Activated T-cell treated with anti-CD3 and anti-CD28 coated beads, Interleukin-2, amount 50 U/mL, for 72 hours (primary cell): ENCODE measurements at regions not wholly inside any gene's neighbourhood (a gene's known extent, or its start where the extent isn't known, plus 50 kb on each side); places are given as distances from the start of the nearest gene placed in this dataset.
A peak's percentile ranks its signal among the peaks of the same experiment; 100 is the strongest.

Experiments used
- ATAC-seq, 2 donors: fragments of 150-1000 bp; cut with Tn5 transposase; replicated peaks in 1 of 2; 2 replicates each; pipeline ENCODE4 v1.10.0; 2021; ENCODE audit warnings: moderate library complexity in 2 of 2, mild to moderate bottlenecking in 1 of 2
- DNase-seq, 2 donors: peaks; one replicate each; pipeline ENCODE4 v3.0.0; 2021 to 2022; ENCODE audit warnings: mixed read lengths in 1 of 2
- H3K27ac Mint-ChIP-seq: one replicate; pipeline ENCODE4 v1.8.0; 2022; ENCODE audit warnings: mild to moderate bottlenecking, moderate library complexity, mixed read lengths
- H3K27me3 Mint-ChIP-seq: one replicate; pipeline ENCODE4 v1.8.0; 2022; ENCODE audit warnings: low read depth, mixed read lengths
- H3K36me3 Mint-ChIP-seq, 2 donors: one replicate each; pipeline ENCODE4 v1.8.0; 2022; ENCODE audit warnings: mixed read lengths in 2 of 2, mild to moderate bottlenecking in 1 of 2; ENCODE audit not compliant: insufficient read depth in 2 of 2
- H3K4me1 Mint-ChIP-seq: one replicate; pipeline ENCODE4 v1.8.0; 2022; ENCODE audit warnings: low read depth, mixed read lengths
- H3K4me3 Mint-ChIP-seq, 2 donors: one replicate each; pipeline ENCODE4 v1.8.0; 2022; ENCODE audit warnings: mild to moderate bottlenecking in 2 of 2, mixed read lengths in 2 of 2, moderate library complexity in 2 of 2
- H3K9me3 Mint-ChIP-seq, 2 donors: one replicate each; pipeline ENCODE4 v1.8.0; 2022; ENCODE audit warnings: mixed read lengths in 2 of 2

DNA sequence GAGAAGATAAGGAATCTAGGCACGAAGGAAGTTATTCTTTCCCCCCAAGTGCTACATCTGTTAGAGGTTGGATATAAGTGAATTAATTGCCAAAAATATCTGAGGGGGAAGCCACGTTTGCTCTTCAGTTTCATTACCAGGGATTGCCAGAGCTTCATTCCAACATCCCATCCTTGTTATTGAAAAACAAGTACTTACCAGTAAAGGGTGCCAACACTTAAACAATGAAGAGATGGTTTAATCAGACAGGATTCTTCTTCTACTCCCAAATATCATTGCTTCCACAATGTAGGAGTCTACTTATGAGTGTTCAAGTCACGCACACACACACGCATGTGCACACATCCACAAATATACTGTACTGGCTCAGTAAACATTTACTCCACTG is 312.4 kb downstream of the RPAP3 start:
- H3K27ac Mint-ChIP-seq = peak overlapping the region; percentile 100
- H3K27me3 Mint-ChIP-seq = no peaks in the 10 kb centered on the region
- peaks cover 100% of the 10 kb centered on the region for H3K4me1 Mint-ChIP-seq
- H3K36me3 Mint-ChIP-seq = peaks cover 5 to 16% of the 10 kb centered on the region in 2 donors
- ATAC-seq (no peak), DNase-seq (no peak)
- peaks cover 2 to 4% of the 10 kb centered on the region in 2 donors for H3K9me3 Mint-ChIP-seq
- peak overlapping the region; percentile 88 to 97 for H3K4me3 Mint-ChIP-seq

DNA sequence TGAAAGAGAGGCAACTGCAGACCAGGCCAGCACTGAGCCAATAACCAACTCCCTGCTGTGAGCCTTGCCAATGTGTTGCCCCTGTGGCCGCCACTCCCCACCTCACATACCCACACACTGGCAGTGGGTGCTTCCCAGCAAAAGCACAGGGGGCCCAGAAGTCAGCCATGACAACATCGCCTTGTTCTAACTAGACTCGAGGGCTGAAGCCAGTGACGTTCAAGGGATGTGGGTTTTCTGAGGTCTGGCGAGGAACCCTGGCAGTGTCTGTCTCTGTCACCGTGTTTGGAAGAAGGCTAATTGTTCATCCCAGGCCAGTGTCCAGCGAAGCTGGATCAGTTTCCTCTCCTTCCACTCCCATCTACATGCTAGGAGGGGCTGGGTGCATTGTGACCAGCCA is 311.8 kb upstream of the AMIGO2 start:
- Mint-ChIP-seq H3K27me3 (no peaks in the 10 kb centered on the region), H3K9me3 (peaks cover 4 to 5% of the 10 kb centered on the region in 2 donors), H3K27ac (peak overlapping the region; percentile 100), H3K4me1 (peaks cover 94% of the 10 kb centered on the region), H3K36me3 (peaks cover 3 to 16% of the 10 kb centered on the region in 2 donors), H3K4me3 (peak overlapping the region; percentile 88 to 97)
- DNase-seq (peak; percentile 83 to 88), ATAC-seq (peak; percentile 68 to 78)

DNA sequence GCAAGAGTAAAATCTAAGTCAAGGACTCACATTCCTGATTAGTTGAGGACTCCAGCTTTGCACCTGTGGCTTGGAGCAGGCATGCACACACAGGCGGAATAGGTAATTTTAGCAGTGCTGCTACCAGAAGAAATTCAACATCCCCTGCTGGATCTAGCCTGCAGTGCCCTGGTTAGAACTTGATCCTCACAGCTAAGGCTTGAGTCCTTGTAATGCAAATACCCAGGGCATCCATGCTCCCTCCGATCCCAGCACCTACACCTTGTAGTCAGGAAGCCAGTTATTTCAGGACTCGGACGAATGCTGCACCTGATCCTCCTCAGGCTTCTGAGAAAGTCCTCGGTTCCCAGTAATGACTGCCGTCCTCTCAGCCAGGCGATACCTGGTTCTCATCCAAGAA is 309.0 kb upstream of the AMIGO2 start:
- H3K9me3 Mint-ChIP-seq = peaks cover 4 to 5% of the 10 kb centered on the region in 2 donors
- no peaks in the 10 kb centered on the region for H3K27me3 Mint-ChIP-seq
- ATAC-seq (no peak), DNase-seq (no peak)
- H3K36me3 Mint-ChIP-seq = peaks cover 3 to 18% of the 10 kb centered on the region in 2 donors
- peak overlapping the region; percentile 20 to 61 for H3K4me3 Mint-ChIP-seq
- peaks cover 88% of the 10 kb centered on the region for H3K4me1 Mint-ChIP-seq
- H3K27ac Mint-ChIP-seq = peak overlapping the region; percentile 98

DNA sequence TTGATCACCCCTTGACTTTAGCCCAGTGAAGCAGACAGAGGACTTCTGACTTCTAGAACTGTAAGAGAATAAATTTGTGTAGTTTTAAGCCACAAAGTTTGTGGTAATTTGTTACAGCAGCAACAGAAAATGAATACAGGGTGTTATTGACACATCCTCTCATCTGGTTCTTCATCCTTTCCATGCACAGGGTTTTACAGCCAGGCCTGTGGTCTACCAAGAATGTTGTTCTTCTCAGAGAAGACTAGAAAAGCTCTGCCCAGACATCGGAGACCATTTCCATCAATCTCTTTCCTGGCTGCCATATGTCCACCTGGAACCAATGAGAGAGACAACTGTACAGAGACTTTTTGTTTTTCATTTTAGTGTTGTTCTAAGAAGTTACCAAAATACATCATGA is 308.2 kb upstream of the AMIGO2 start:
- no peaks in the 10 kb centered on the region for H3K27me3 Mint-ChIP-seq
- peak overlapping the region in 1 of 2 donors; percentile 61 for H3K4me3 Mint-ChIP-seq
- H3K4me1 Mint-ChIP-seq = peaks cover 88% of the 10 kb centered on the region
- peak overlapping the region; percentile 98 for H3K27ac Mint-ChIP-seq
- H3K9me3 Mint-ChIP-seq = peaks cover 4 to 5% of the 10 kb centered on the region in 2 donors
- peaks cover 3 to 19% of the 10 kb centered on the region in 2 donors for H3K36me3 Mint-ChIP-seq
- DNase-seq = no peak
- peak in 1 of 2 donors; percentile 12 for ATAC-seq

DNA sequence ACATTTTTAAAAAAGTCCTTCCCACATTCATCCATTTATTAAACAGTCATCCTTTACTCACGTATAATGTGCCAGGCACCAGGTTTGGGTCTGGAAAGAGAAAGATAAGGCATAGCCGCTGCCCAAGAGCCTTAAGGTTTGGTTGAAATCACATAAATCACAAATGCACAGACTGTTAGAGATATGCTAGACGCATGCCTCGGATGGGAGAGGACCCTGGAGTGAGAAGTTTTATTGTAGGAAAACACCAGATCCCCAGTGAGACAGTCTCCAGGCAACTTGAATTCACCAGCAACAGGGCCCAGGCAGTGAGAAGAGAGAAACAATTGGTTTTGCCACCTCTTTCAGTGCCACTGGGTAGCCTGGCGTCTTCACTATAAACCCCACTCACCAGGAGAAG is 305.9 kb upstream of the AMIGO2 start:
- Mint-ChIP-seq H3K4me3 (peak overlapping the region in 1 of 2 donors; percentile 83), H3K27ac (peak overlapping the region; percentile 99), H3K36me3 (peaks cover 1 to 22% of the 10 kb centered on the region in 2 donors), H3K9me3 (peaks cover 4 to 8% of the 10 kb centered on the region in 2 donors), H3K27me3 (no peaks in the 10 kb centered on the region), H3K4me1 (peaks cover 76% of the 10 kb centered on the region)
- DNase-seq (no peak), ATAC-seq (no peak)

DNA sequence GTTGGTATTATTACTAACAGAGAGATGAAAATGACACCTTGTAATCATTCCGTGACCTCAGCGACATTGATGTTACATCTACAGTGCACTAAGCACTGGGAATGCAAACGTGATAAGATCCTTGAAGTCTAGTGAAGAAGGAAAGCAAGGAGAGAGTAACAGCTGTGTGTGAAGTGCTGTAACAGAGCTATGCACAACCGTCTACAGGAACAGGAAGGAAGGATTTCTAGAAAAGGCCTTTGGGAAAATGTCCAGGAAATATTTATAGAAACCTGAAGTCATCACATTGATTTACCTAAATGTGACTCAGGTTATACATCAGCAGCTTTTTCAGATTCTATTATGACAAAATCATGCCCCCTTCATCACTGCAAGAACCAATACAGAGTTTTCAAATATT is 304.2 kb upstream of the AMIGO2 start:
- Mint-ChIP-seq H3K4me1 (peaks cover 70% of the 10 kb centered on the region), H3K9me3 (peaks cover 4 to 6% of the 10 kb centered on the region in 2 donors), H3K4me3 (peak overlapping the region; percentile 9 to 83), H3K36me3 (peaks cover 4 to 13% of the 10 kb centered on the region in 2 donors), H3K27ac (peak overlapping the region; percentile 99), H3K27me3 (no peaks in the 10 kb centered on the region)
- peak in 1 of 2 donors; percentile 27 for ATAC-seq
- no peak for DNase-seq

DNA sequence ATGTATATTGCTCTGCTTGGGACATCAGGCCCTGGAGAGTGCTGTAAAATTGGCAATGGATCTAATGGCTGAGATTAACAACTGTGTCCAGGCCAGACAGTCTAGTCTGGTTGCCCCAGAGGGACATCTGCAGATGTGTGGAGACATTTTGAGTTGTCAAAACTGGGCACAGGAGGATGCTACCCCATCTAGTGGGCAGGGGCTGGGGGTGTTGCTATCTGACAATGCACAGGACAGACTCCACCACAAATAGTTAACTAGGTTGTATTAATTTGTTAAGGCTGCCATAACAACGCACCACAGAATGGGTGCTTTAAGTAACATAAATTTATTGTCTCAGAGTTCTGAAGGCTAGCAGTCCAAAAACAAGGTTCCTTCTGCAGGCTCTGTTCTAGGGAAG is 302.5 kb upstream of the AMIGO2 start:
- Mint-ChIP-seq H3K9me3 (peaks cover 3 to 4% of the 10 kb centered on the region in 2 donors), H3K4me3 (no peak overlapping the region), H3K27me3 (no peaks in the 10 kb centered on the region), H3K36me3 (peaks cover 5 to 12% of the 10 kb centered on the region in 2 donors), H3K27ac (peak overlapping the region; percentile 25), H3K4me1 (peaks cover 70% of the 10 kb centered on the region)
- DNase-seq (no peak), ATAC-seq (peak in 1 of 2 donors; percentile 46)

DNA sequence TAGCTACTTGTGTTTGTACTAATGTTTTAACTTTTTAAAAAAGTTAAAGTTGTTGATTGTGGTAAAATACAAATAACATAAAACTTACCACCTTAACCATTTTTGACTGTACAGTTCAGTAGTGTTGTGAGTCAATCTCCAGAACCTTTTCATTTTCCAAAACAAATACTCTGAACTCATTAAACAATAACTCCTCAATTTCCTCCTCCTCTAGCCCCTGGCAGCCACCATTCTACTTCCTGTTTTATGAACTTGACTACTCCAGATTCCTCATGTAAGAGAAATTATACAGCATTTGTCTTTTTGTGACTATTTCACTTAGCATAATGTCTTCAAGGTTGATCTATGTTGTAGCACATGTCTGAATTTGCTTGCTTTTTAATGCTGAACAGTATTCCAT is 299.1 kb upstream of the AMIGO2 start:
- Mint-ChIP-seq H3K36me3 (peaks cover 9 to 13% of the 10 kb centered on the region in 2 donors), H3K4me3 (peak overlapping the region; percentile 37 to 51), H3K4me1 (peaks cover 50% of the 10 kb centered on the region), H3K9me3 (peaks cover 6 to 9% of the 10 kb centered on the region in 2 donors), H3K27me3 (no peaks in the 10 kb centered on the region), H3K27ac (peak overlapping the region; percentile 83)
- ATAC-seq = peak; percentile 34 to 56
- DNase-seq = no peak

DNA sequence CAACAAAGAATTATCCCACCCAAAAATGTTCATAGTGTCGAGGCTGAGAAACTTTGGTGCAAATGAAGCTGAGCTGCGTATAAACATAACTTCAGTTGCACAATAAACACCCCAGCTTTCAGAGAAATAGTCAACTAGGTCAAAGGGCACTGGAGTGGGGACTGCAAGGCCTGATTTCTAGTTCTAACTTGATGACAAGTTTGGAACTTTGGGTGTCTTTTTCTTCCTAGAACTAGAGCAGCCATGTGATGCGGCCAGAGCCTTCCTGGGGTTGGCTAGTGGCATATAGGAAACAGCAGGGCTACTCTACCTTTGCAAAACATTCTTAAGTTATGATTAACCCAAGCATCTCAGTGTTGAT is 298.4 kb upstream of the AMIGO2 start:
- Mint-ChIP-seq H3K27me3 (no peaks in the 10 kb centered on the region), H3K27ac (peak overlapping the region; percentile 83), H3K4me3 (peak overlapping the region in 1 of 2 donors; percentile 69), H3K9me3 (peaks cover 7 to 9% of the 10 kb centered on the region in 2 donors), H3K4me1 (peaks cover 45% of the 10 kb centered on the region), H3K36me3 (peaks cover 11 to 20% of the 10 kb centered on the region in 2 donors)
- DNase-seq (no peak), ATAC-seq (peak in 1 of 2 donors; percentile 24)

DNA sequence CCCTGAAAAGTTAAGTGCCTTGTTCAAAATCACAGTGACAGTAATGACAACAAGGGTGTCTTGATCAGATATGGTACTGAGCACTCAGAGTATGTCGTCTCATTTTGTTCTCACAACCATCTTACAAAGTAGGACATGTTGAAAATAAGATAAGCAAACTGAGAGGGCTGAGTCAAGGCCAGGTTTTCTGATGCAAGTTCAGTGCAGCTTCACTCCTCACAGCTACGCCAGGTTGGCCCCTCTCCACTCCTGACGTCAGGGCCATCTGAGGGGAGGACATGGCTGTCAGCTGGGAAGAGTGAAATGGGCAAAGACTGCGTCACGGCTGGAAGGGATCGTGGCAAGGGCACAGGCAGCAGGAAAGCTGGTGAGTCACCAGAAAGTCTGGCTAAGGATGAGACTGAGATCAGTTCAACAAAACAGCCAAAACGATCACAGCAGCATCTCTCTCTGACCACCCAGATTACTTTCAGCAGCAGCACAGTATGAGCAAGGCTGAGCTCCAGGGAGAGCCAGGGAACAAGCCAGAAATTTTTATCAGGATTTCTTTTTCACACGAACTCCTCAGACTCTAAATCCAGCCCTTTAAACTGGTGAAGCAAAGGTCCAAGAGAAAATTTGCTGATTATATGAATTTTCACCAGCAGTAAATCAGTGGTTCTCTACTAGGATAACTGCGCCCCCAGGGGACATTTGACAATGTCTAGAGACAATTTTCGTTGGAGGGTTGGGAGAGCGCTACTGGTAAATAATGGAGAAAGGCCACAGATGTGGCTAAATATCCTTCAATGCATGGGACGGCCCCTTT is 297.9 kb upstream of the AMIGO2 start:
- peak; percentile 60 to 67 for ATAC-seq
- Mint-ChIP-seq H3K27ac (peak overlapping the region; percentile 73), H3K4me3 (peak overlapping the region; percentile 47 to 69), H3K4me1 (peaks cover 45% of the 10 kb centered on the region), H3K9me3 (peaks cover 7 to 9% of the 10 kb centered on the region in 2 donors), H3K36me3 (peaks cover 11 to 21% of the 10 kb centered on the region in 2 donors), H3K27me3 (no peaks in the 10 kb centered on the region)
- no peak for DNase-seq

DNA sequence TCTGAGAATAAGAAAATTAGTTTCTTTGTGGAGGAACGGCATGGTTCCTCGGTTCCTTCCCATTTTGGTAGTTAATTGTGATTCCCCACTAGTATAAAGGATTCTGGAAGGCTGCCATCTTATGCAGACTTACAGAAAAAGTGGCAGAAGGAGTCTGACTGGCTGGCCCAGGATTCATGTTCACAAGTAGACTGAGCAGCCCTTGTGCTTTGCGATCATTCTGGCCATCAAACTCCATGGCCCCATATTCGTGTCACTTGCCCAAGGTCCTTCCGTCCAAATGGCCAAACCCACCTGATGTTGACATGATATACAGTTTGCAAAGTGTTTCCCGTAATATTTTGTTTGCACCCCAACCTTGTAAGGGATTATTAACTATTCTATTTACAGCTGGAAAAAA is 297.2 kb upstream of the AMIGO2 start:
- DNase-seq = no peak
- peak overlapping the region; percentile 73 for H3K27ac Mint-ChIP-seq
- no peaks in the 10 kb centered on the region for H3K27me3 Mint-ChIP-seq
- peaks cover 40% of the 10 kb centered on the region for H3K4me1 Mint-ChIP-seq
- peaks cover 7% of the 10 kb centered on the region in 2 donors for H3K9me3 Mint-ChIP-seq
- peaks cover 11 to 24% of the 10 kb centered on the region in 2 donors for H3K36me3 Mint-ChIP-seq
- no peak for ATAC-seq
- H3K4me3 Mint-ChIP-seq = peak overlapping the region in 1 of 2 donors; percentile 69

DNA sequence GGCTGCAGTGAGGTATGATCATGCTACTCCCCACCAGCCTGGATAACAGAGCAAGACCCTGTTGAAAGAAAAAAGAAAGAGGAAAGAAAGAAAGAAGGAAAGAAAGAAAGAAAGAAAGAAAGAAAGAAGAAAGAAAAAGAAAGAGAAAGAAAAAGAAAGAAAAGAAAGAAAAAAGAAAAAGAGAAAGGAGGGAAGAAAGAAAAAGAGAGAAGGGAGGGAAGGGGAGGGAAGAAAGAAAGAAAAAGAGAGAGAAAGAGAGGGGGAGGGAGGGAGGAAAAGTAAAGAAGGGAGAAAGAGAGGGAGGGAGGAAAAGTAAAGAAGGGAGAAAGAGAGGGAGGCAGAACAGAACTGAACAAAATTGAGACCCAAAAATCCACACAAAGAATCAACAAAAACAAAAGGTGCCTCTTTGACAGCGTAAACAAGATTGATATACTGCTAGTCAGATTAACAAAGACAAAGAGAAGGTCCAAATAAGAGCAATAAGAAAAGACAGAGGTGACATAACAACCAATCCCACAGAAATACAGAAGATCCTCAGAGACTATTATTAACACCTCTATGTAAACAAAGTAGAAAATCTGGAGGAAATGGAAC is 293.9 kb upstream of the AMIGO2 start:
- H3K36me3 Mint-ChIP-seq = peaks cover 8 to 30% of the 10 kb centered on the region in 2 donors
- H3K4me1 Mint-ChIP-seq = peaks cover 37% of the 10 kb centered on the region
- no peak for ATAC-seq
- peaks cover 4 to 6% of the 10 kb centered on the region in 2 donors for H3K9me3 Mint-ChIP-seq
- H3K27ac Mint-ChIP-seq = no peak overlapping the region
- no peak overlapping the region for H3K4me3 Mint-ChIP-seq
- DNase-seq = no peak
- no peaks in the 10 kb centered on the region for H3K27me3 Mint-ChIP-seq

DNA sequence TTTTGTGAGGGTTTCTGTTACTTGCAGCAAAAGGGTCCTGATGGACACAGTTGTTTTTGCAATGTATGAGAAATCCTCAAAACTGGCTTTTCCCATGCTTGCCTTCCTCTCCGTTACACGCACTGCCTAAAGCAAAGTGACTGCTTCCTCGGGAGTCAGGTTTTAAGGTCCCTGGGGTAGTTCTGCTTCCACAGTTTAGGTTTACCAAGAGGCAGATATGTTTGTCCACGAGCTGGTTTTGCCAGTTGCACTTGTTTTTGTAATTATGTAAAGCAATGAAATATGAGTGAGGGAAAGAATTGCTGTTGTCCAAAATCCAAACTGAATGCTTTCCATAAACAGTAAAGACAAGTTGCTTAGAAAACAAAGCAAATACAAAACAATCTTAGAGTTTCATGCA is 290.7 kb upstream of the AMIGO2 start:
- Mint-ChIP-seq H3K9me3 (peaks cover 4 to 6% of the 10 kb centered on the region in 2 donors), H3K4me1 (peaks cover 21% of the 10 kb centered on the region), H3K27me3 (no peaks in the 10 kb centered on the region), H3K36me3 (peaks cover 6 to 29% of the 10 kb centered on the region in 2 donors), H3K4me3 (no peak overlapping the region), H3K27ac (no peak overlapping the region)
- DNase-seq (no peak), ATAC-seq (no peak)
